T1000 (cell line): ENCODE measurements at regions not wholly inside any gene's neighbourhood (a gene's known extent, or its start where the extent isn't known, plus 50 kb on each side); places are given as distances from the start of the nearest gene placed in this dataset.
"Not testable (repeated sequence)": the region's sequence is repeated elsewhere in the genome, so short reads cannot be mapped to it uniquely, and the experiment has no call there.

Experiments
- DNase-seq: peaks from one replicate; lab custom pipeline; 2025; ENCODE audit warnings: mixed read lengths; lab: John Stamatoyannopoulos, UW

GRCh38 chr11:71097506-71098240 is 154.7 kb downstream of the SHANK2 start:
- DNase-seq = no peak

DNA sequence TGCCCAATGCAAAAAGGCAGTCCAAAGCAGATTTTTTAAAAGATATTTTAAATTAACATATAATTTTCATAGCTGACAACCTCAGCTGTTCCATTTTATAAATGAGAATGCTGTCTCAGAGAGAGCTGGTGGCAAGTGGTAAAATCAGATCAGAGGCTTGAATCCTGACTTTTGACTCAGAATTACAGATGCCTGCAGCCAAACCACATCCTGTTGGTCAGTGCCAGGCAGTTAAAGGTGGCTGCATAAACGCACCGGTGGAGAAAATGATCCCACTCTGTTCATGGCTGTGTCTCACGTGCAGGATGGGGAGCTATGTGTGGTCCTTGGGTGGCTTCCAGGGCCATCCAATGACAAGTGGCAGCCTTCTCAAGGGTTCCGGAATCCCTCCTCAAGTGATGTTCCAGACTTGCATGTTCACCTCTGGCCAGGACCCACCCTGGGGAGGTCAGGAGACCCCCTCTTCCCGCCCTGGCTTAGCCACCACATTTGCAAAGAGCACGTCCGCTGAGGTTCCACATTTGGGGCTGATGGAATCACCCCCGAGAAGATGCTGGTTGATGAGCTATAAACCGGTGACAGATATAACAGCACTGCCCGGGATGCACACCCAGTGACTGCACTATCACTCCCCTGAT is 155.5 kb downstream of the SHANK2 start:
- no peak for DNase-seq

DNA sequence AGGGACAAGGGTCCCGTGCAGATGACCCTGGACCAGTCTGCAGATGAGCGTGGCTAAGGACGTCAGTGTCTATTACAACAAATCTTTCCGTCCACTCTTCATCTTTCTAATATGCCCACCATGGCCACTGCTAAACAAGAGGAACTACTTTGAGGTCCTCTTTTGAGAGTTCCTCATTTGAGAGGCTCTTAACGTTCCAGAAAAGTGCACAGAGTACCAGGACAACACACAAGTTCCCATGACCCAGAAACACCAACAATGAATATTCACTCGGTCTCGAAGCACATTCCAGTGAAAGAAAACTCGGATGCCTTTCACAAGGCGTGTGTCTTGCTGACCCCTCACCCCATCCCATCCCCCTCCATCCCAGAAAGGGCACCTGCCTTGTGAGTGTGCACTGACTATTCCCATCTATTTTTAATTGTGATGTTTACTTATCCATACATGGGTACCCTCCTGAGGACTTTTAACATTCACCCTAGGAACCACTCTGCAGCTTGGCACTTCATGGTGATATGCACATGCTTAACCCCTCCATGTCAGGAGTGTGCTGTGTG is 157.0 kb downstream of the SHANK2 start:
- no peak for DNase-seq

DNA sequence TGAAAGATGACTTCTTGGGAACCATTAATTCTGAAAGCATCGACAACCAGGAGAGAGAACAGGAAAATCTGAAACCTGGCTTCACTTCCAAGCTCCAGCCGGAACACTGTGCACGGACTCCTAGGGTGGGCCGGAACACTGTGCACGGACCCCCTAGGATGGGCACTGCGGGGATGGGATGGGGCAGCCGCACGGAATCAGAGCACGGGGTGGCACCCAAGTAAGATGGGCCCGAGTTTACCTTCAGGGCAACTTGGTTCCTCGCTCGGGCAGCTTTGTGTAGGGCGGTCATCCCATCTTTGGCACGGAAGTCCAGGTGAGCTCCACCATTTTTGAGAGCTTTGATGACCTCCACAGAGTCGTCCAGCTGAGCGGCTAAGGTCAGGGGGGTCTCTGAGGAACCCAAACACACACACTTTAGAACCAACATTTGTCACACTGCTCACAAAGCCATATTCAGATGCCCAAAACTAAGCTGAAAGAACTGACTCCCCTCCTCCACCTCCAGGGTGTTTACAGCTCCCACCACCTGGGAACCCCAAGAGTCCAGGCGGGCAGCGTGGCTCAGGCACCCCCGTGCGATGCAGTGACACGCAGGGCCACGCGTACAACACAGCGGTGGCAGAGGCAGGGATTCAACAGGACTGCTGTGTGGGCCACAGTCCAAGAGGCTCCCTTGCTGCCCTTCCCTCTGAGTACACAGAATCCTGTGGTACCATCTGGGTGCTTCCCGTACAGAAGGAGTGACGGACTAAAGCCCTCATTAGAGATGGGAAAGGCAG is 157.9 kb downstream of the SHANK2 start:
- DNase-seq = no peak

DNA sequence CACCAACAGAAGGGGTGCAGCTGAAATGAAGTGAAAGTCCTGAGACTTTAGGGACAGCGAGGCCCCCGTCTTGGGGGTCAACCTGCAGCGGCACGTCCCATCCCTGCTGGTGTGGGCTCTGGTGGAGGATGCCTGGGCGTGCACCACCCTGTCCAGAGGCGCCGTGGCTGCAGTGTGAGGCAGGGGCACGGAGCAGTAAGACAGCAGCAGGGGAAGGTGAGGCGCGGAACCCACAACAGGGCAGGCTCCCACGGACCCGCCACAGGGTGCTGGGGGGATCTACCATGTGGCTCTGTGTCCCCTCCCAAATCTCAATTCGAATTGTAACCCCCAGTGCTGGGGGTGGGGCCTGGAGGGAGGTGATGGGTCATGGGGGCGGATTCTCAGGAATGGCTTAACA is 158.6 kb downstream of the SHANK2 start:
- DNase-seq = no peak

DNA sequence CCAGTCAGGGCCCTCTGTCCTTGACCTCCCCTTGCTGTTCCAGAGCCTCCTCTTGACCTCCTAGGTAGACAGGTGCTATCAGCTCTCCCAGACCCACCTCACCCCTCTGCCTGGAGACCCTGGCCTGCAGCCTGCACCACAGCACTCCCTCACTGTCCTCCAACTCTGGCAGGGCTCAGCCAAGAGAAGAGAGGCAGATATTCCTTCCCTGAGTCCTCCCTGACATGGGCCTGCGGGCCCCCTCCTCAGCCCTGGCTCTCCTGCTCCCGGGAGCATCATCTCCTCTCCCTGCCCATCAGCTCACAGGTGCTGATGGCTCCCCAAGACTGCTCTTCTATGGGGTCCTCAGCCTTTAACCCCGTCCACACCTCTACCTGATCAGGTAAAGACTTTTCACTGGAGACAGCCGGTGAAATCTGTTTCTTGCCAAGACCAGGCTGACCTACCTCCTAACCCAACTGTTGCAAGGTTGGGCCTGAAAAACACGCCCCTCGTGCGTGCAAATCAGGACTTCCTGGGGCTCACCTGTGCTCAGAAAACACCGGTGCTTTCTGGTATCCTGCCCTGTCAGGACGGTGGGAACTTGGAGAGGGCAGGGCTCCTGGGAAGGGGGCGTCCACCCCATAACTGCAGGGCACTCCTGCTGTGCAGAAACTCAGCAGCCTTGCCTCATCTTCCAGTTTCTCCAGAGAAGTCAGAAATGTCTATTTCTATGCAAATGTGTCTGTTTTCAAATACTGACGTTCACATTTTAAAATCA is 160.7 kb downstream of the SHANK2 start:
- no peak for DNase-seq

GRCh38 chr11:71089571-71089970 is 162.8 kb downstream of the SHANK2 start:
- DNase-seq = no peak

DNA sequence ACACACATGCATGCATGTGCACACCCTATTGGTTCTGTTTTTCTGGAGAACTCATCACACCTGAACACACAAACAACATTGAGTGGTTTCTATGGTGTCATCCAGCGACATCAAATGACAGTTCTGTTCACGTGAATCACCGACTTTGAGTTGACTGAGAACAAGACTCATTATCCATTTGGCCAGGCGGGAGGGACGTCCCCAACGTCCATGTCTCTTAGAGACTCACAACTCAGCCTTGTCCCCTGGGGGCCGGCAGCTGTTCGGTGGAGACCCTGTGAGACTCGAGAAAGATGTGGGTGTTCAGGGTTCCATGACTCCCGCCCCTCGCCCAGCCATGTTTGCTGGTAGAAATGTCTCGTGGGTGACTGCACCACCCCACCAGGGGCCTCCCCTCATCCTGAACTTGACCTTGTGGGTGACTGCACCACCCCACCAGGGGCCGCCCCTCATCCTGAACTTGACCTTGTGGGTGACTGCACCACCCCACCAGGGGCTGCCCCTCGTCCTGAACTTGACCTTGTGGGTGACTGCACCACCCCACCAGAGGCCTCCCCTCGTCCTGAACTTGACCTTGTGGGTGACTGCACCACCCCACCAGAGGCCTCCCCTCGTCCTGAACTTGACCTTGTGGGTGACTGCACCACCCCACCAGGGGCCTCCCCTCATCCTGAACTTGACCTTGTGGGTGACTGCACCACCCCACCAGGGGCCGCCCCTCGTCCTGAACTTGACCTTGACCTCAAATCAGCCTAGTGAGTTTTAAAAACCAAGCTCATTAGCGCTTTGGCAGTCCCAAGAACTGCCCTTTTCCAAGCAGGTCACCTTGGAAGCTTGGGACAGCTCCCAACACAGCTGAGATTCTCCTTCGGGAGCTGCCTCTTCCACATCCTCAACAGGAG is 163.8 kb downstream of the SHANK2 start:
- DNase-seq = not testable (repeated sequence)

DNA sequence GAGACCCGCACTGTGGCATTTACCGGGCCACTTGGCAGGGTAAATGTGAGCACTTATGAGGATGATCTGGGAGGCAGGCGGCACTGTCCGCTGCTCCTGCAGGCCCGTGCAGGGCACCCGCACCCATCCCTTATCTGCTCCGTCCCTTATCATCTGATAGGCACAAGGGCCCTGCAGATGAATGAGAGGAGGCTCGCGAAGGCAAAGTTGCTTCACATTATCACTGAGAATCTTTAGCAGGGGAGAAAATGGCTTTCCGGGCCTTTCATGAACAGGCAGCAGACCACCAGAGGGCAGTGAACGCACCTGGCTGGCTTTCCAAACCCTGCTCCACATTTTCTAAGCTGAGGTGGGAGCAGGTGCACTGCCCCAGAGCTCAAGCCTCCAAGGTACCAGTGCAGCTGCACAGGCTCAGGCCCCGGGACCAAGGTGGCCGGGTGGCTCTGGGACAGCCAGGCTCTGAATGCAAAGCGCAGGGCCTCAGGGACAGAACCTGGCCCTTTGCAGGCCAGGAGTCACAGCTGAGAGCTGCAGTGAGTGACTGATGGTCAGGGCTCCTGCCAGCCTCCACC is 165.6 kb downstream of the SHANK2 start:
- DNase-seq = no peak

- DNase-seq = no peak
Measured at GRCh38 chr11:71084306-71085012, 167.9 kb downstream of the SHANK2 start.

DNA sequence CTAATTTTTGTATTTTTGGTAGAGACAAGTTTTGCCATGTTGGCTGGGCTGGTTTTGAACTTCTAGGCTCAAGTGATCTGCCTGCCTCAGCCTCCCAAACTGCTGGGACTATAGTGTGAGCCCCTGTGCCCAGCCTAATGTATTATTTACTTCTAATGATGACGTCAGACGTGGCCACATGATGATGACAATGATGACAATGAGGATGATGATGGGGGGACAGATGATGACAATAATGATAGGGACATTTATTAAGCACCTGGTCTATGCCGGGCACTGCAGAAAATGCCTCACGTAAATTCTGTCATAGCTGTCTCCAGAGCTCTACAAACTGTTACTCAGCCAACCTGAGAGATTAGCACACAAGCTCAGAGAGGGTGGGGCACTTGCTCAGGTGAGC is 169.3 kb downstream of the SHANK2 start:
- no peak for DNase-seq

GRCh38 chr11:71082454-71082853 is 169.9 kb downstream of the SHANK2 start:
- no peak for DNase-seq

- DNase-seq = no peak
Measured at GRCh38 chr11:71081704-71082230, 170.6 kb downstream of the SHANK2 start.

- DNase-seq = peak; percentile 44
Measured at GRCh38 chr11:71080239-71081097, 171.9 kb downstream of the SHANK2 start.

- no peak for DNase-seq
Measured at GRCh38 chr11:71079795-71080194, 172.6 kb downstream of the SHANK2 start.

- DNase-seq = no peak
Measured at GRCh38 chr11:71078482-71078881, 173.9 kb downstream of the SHANK2 start.

DNA sequence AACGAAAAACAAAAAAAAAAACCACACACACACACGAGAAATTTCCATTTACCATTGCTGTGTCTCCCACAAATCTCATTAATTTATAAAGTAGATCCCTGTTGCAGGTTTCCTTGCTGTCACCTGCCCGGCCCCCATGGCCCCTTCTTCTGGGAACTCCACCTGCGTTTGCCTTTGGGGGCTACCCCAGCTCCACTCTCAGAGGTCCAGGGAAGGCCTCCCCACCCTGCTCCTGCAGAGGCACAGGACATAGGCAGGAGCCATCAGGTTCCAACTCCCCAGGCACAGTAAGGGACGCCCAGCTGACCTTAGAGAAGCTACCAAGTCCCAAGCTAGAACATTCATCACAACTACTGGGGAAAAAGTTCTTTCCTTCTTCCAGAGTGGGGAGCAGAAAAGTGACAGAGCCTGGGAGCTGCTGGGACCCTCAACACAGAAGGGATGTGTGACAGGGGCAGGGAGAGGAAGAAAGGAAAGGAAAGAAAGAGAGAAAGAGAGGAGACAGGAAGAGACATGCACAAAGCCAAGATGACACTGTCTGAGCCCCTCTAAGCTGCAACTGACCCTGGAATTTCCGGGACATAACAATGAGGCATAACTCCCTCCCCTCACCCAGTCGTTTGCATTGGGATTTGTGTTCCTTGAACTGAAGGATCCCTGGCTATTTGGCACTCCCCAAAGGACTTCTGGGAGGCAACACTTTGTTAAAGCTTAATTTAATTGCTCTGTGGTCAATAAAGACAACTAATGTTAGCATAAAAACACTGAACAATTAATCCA is 175.7 kb downstream of the SHANK2 start:
- DNase-seq = no peak
